Neuronal stem cell (in vitro differentiated cells): ENCODE measurements at regions not wholly inside any gene's neighbourhood (a gene's known extent, or its start where the extent isn't known, plus 50 kb on each side); places are given as distances from the start of the nearest gene placed in this dataset.

Experiments used
- DNase-seq: peaks from one replicate; pipeline ENCODE4 v3.0.0-alpha.2; 2013; ENCODE audit warnings: low spot score
- H2AFZ ChIP-seq: one replicate; pipeline ENCODE4 v1.6.1; 2013; ENCODE audit warnings: mild to moderate bottlenecking, low read length, inconsistent platforms
- H2AK5ac ChIP-seq: 2 replicates; pipeline ENCODE4 v1.6.1; 2013; ENCODE audit warnings: low read depth, mild to moderate bottlenecking, inconsistent platforms, low read length, moderate library complexity, mixed read lengths
- H2BK120ac ChIP-seq: 2 replicates; pipeline ENCODE4 v1.6.1; 2013; ENCODE audit warnings: low read depth, mild to moderate bottlenecking, inconsistent platforms, low read length, moderate library complexity, mixed read lengths
- H2BK12ac ChIP-seq: one replicate; pipeline ENCODE4 v1.6.1; 2013; ENCODE audit warnings: low read length, inconsistent platforms
- H2BK15ac ChIP-seq: 2 replicates; pipeline ENCODE4 v1.6.1; 2013; ENCODE audit warnings: mild to moderate bottlenecking, low read length, inconsistent platforms, mixed read lengths
- H2BK5ac ChIP-seq: one replicate; pipeline ENCODE4 v1.6.1; 2013; ENCODE audit warnings: inconsistent platforms, mild to moderate bottlenecking, low read length, moderate library complexity
- H3K14ac ChIP-seq: one replicate; pipeline ENCODE4 v1.6.1; 2013; ENCODE audit warnings: low read length, inconsistent platforms
- H3K18ac ChIP-seq: 2 replicates; pipeline ENCODE4 v1.6.1; 2013; ENCODE audit warnings: low read length, inconsistent platforms
- H3K23ac ChIP-seq: 2 replicates; pipeline ENCODE4 v1.6.1; 2013; ENCODE audit warnings: low read depth, mild to moderate bottlenecking, mixed read lengths, low read length, inconsistent platforms; ENCODE audit not compliant: poor library complexity
- H3K27ac ChIP-seq: replicated peaks from 3 replicates; pipeline ENCODE4 v1.5.1; 2013; ENCODE audit warnings: low read length, inconsistent platforms
- H3K27me3 ChIP-seq, 3 experiments: 2 replicates each; pipeline ENCODE4 v1.6.1; 2013; ENCODE audit warnings: low read length in 3 of 3, mild to moderate bottlenecking in 2 of 3, inconsistent platforms in 1 of 3, low read depth in 1 of 3, mixed read lengths in 1 of 3, moderate library complexity in 1 of 3; ENCODE audit not compliant: control insufficient read depth in 3 of 3, insufficient read depth in 3 of 3
- H3K36me3 ChIP-seq, 2 donors: replicated peaks in 1 of 2; 2 replicates each; pipeline ENCODE4 v1.6.1; 2013; ENCODE audit warnings: low read length in 2 of 2; ENCODE audit not compliant: control insufficient read depth in 2 of 2, insufficient read depth in 2 of 2
- H3K4ac ChIP-seq: 2 replicates; pipeline ENCODE4 v1.6.1; 2013; ENCODE audit warnings: inconsistent platforms, mild to moderate bottlenecking, low read length, moderate library complexity
- H3K4me1 ChIP-seq, 2 donors: 1 replicate in 1 of 2; 2 replicates in 1 of 2; pipeline ENCODE4 v1.6.1; 2013; ENCODE audit warnings: low read length in 2 of 2, low read depth in 1 of 2; ENCODE audit not compliant: control insufficient read depth in 2 of 2, insufficient read depth in 1 of 2
- H3K4me2 ChIP-seq: one replicate; pipeline ENCODE4 v1.6.1; 2013; ENCODE audit warnings: mild to moderate bottlenecking, low read length, inconsistent platforms; ENCODE audit not compliant: insufficient read depth, poor library complexity, severe bottlenecking
- H3K4me3 ChIP-seq, 2 donors: 2 replicates each; pipeline ENCODE4 v1.5.1; 2013; ENCODE audit warnings: low read length in 2 of 2, mild to moderate bottlenecking in 2 of 2, inconsistent platforms in 1 of 2, moderate library complexity in 1 of 2
- H3K79me1 ChIP-seq: one replicate; pipeline ENCODE4 v1.6.1; 2013; ENCODE audit warnings: low read depth, mild to moderate bottlenecking, inconsistent platforms, low read length, moderate library complexity
- H3K9ac ChIP-seq: one replicate; pipeline ENCODE4 v1.6.1; 2013; ENCODE audit warnings: mild to moderate bottlenecking, low read depth, low read length, inconsistent platforms; ENCODE audit not compliant: poor library complexity
- H3K9me3 ChIP-seq, 2 donors: replicated peaks in 1 of 2; 2 replicates each; pipeline versions ENCODE3 to v1.6.1; 2013; ENCODE audit warnings: low read length in 2 of 2, mild to moderate bottlenecking in 2 of 2, inconsistent platforms in 1 of 2, low read depth in 1 of 2, mixed read lengths in 1 of 2, moderate library complexity in 1 of 2; ENCODE audit not compliant: control insufficient read depth in 2 of 2, insufficient read depth in 1 of 2
- H4K8ac ChIP-seq: one replicate; pipeline ENCODE4 v1.6.1; 2013; ENCODE audit warnings: low read depth, mild to moderate bottlenecking, inconsistent platforms, low read length, moderate library complexity
- H4K91ac ChIP-seq: one replicate; pipeline ENCODE4 v1.6.1; 2013; ENCODE audit warnings: low read length, low read depth, mild to moderate bottlenecking, inconsistent platforms; ENCODE audit not compliant: poor library complexity
- WGBS, 2 donors: extraction: QIAGEN DNeasy Blood & Tissue Kit; methylation state at CpG; one replicate each; pipeline ENCODE4 v1.1.7; 2013; ENCODE audit warnings: missing lambda C conversion rate in 2 of 2, mixed read lengths in 1 of 2; ENCODE audit not compliant: insufficient read length in 2 of 2, insufficient replicate concordance in 1 of 2; ENCODE audit errors: extremely low coverage in 2 of 2; 5-methylcytosine and 5-hydroxymethylcytosine counted together

DNA sequence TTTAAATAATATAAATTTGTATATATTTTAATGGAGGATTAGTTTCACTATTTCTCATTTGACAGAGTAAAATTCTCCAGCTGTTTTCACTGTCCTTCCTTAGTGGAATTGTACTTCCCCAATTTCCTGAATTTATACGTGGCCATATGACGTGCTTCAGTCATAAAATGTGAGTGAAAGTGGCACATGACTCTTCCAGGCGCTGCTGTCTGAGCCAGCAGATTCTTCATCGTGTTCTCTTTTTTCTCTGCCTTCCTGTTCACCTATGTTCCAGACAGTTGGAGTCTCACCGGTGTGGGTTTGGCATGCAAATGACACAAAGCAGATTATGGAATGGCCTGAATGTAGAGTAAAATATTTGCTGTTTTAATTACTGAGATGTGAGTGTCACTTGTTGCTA, 684.1 kb downstream of the SEMA5A start:
- Histone ChIP-seq H3K27me3 (no peaks in the 10 kb centered on the region), H4K91ac (no peak overlapping the region), H2BK5ac (no peak overlapping the region), H3K4me1 (peaks cover 0 to 5% of the 10 kb centered on the region in 2 donors), H3K9me3 (peaks cover 0 to 2% of the 10 kb centered on the region in 2 donors), H3K4me3 (no peak overlapping the region), H3K79me1 (no peaks in the 10 kb centered on the region), H3K23ac (no peak overlapping the region), H2AFZ (no peak overlapping the region), H3K14ac (no peak overlapping the region), H2BK12ac (no peak overlapping the region), H3K27ac (no peak overlapping the region), H3K18ac (no peak overlapping the region), H3K4me2 (no peak overlapping the region), H3K4ac (no peak overlapping the region), H2AK5ac (no peak overlapping the region), H4K8ac (no peak overlapping the region), H3K9ac (no peak overlapping the region), H2BK120ac (no peak overlapping the region), H2BK15ac (no peak overlapping the region), H3K36me3 (no peaks in the 10 kb centered on the region)
- WGBS, 2 donors: no CpG with 5 or more reads among the region's 5 CpGs
- no peak for DNase-seq

DNA sequence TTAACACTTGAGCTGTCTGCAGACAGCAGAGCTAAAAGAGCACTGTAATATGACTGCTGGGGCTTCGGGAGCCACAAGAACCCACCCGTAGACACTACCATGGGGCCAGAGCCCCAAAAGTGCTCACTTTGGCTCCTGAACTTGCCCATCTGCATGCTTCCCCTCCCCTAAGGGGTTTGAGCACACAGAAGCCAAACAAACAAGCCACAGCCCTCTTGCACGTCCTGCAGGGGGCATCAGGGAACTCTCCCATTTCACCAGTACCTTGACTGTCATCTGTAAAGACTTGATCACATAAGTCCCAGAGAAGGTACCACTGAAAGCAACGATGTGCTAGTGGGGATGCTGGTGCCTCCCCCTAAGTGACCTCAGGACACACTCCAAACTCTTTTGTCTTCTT, 681.8 kb downstream of the SEMA5A start:
- no peak for DNase-seq
- H3K79me1 ChIP-seq: no peaks in the 10 kb centered on the region
- no peak overlapping the region for H3K14ac ChIP-seq
- H2BK15ac ChIP-seq: no peak overlapping the region
- H3K4me1 ChIP-seq: peaks cover 0 to 5% of the 10 kb centered on the region in 2 donors
- no peak overlapping the region for H3K4me3 ChIP-seq
- no peak overlapping the region for H2BK120ac ChIP-seq
- no peak overlapping the region for H3K23ac ChIP-seq
- no peaks in the 10 kb centered on the region for H3K36me3 ChIP-seq
- no peak overlapping the region for H2BK5ac ChIP-seq
- no peak overlapping the region for H3K9ac ChIP-seq
- peak overlapping the region; percentile 21 for H3K18ac ChIP-seq
- H3K4me2 ChIP-seq: no peak overlapping the region
- H3K27ac ChIP-seq: no peak overlapping the region
- H2AFZ ChIP-seq: no peak overlapping the region
- no peak overlapping the region for H2BK12ac ChIP-seq
- no peak overlapping the region for H2AK5ac ChIP-seq
- no peak overlapping the region for H3K4ac ChIP-seq
- no peaks in the 10 kb centered on the region for H3K27me3 ChIP-seq
- WGBS, 2 donors: no CpG with 5 or more reads among the region's 4 CpGs
- no peak overlapping the region for H4K91ac ChIP-seq
- no peak overlapping the region for H4K8ac ChIP-seq
- peaks cover 0 to 2% of the 10 kb centered on the region in 2 donors for H3K9me3 ChIP-seq

DNA sequence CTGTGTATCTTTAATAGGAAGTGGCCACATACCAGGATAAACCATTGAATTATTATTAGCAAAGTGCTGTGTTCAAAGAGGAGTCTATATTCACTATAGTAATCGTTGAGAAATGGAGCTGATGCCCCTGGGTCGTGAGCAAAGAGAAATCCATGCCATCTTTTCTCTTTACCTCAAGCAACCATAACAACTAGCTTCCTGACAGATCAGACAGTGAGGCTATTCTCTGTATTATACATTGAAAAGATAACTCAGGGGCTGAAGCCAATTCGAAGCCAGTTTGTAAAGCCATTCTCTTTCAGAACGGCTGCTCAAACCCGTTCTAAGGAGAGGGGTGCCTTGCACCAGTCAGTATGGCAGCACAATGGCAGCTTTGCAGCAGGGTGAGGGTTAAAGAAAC, 680.6 kb downstream of the SEMA5A start:
- no peak overlapping the region for H4K8ac ChIP-seq
- H3K4ac ChIP-seq: no peak overlapping the region
- no CpG with 5 or more reads among the region's 5 CpGs for WGBS, 2 donors
- no peak overlapping the region for H2BK120ac ChIP-seq
- H3K23ac ChIP-seq: no peak overlapping the region
- no peak overlapping the region for H2AK5ac ChIP-seq
- H3K27ac ChIP-seq: no peak overlapping the region
- peaks cover 0 to 2% of the 10 kb centered on the region in 2 donors for H3K9me3 ChIP-seq
- no peak overlapping the region for H3K4me3 ChIP-seq
- H3K4me2 ChIP-seq: no peak overlapping the region
- no peak for DNase-seq
- H4K91ac ChIP-seq: no peak overlapping the region
- no peaks in the 10 kb centered on the region for H3K27me3 ChIP-seq
- H2BK12ac ChIP-seq: no peak overlapping the region
- H3K79me1 ChIP-seq: no peaks in the 10 kb centered on the region
- no peak overlapping the region for H3K9ac ChIP-seq
- H2BK5ac ChIP-seq: no peak overlapping the region
- peak overlapping the region; percentile 59 for H2AFZ ChIP-seq
- H3K4me1 ChIP-seq: peaks cover 0 to 5% of the 10 kb centered on the region in 2 donors
- no peaks in the 10 kb centered on the region for H3K36me3 ChIP-seq
- H2BK15ac ChIP-seq: no peak overlapping the region
- H3K18ac ChIP-seq: no peak overlapping the region
- H3K14ac ChIP-seq: no peak overlapping the region

DNA sequence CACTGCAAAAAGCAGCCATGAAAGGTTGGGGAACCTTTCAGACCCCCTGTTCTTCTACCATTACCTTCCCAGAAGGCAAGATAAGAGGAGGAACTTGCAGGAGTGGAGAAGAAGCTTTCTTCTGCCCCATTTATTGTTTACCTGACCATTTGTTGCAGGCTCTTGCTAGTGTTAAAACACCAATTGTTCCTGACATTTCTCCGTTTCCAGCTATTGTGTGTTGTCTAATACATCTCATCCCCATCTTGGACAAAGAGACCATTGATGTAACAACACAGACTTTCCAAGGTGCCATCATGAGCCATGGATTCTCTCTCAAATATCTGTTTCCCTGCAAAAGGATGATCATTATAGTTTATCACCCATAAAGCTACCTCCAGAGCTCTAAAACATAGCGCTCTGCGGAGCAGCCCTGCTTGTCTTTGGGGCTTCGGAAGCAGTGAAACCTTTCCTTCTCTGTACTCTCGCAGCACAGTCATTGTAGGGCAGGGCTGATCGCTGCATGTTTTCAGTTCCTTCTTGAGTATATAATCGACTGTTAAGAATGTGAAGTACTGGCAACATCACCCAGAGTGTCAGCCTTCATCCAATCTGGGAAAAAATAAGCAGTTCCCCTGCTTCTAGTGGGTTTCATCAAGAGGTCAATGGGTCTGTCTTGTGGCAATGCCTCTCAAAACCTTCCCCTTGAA, 680.0 kb downstream of the SEMA5A start:
- H2BK120ac ChIP-seq: no peak overlapping the region
- no peak overlapping the region for H3K27ac ChIP-seq

More for the DNA sequence above, 680.0 kb downstream of the SEMA5A start:
- Histone ChIP-seq H3K9ac (no peak overlapping the region), H3K18ac (no peak overlapping the region), H3K36me3 (no peaks in the 10 kb centered on the region), H3K4me2 (no peak overlapping the region), H3K23ac (no peak overlapping the region), H3K9me3 (peaks cover 0 to 2% of the 10 kb centered on the region in 2 donors), H2BK12ac (no peak overlapping the region), H2AK5ac (no peak overlapping the region), H3K4ac (no peak overlapping the region), H2AFZ (peak overlapping the region; percentile 59), H4K91ac (no peak overlapping the region), H2BK5ac (no peak overlapping the region), H3K14ac (no peak overlapping the region), H4K8ac (no peak overlapping the region), H3K27me3 (no peaks in the 10 kb centered on the region), H3K4me1 (peaks cover 0 to 5% of the 10 kb centered on the region in 2 donors), H3K79me1 (no peaks in the 10 kb centered on the region), H3K4me3 (no peak overlapping the region), H2BK15ac (no peak overlapping the region)
- no peak for DNase-seq
- no CpG with 5 or more reads among the region's 7 CpGs for WGBS, 2 donors
